Progenitor cell of endocrine pancreas (in vitro differentiated cells): ENCODE measurements at regions not wholly inside any gene's neighbourhood (a gene's known extent, or its start where the extent isn't known, plus 50 kb on each side); places are given as distances from the start of the nearest gene placed in this dataset.

ENCODE experiments used
- DNase-seq: peaks from one replicate; pipeline ENCODE4 v3.0.0; 2021; ENCODE audit warnings: low spot score; ENCODE audit not compliant: unreplicated experiment
- H3K27ac Mint-ChIP-seq: 2 replicates; pipeline ENCODE4 v1.8.0; 2021; ENCODE audit warnings: mild to moderate bottlenecking, moderate library complexity, mixed read lengths
- H3K27me3 Mint-ChIP-seq: 2 replicates; pipeline ENCODE4 v1.8.0; 2021; ENCODE audit warnings: mixed read lengths
- H3K36me3 Mint-ChIP-seq: 2 replicates; pipeline ENCODE4 v1.8.0; 2022; ENCODE audit warnings: mixed read lengths; ENCODE audit not compliant: insufficient read depth
- H3K4me1 Mint-ChIP-seq: 2 replicates; pipeline ENCODE4 v1.8.0; 2021; ENCODE audit warnings: low read depth, mixed read lengths
- H3K4me3 Mint-ChIP-seq: 2 replicates; pipeline ENCODE4 v1.8.0; 2021; ENCODE audit warnings: low read depth, mild to moderate bottlenecking, moderate library complexity, mixed read lengths
- H3K9me3 Mint-ChIP-seq: 2 replicates; pipeline ENCODE4 v1.8.0; 2021; ENCODE audit warnings: low read depth, mixed read lengths
- CTCF ChIP-seq: fragments of 200-600 bp; sonication (generic); IDR thresholded peaks from one replicate; pipeline ENCODE4 v1.5.0; 2021; ENCODE audit warnings: antibody characterized with exemption, mild to moderate bottlenecking; ENCODE audit not compliant: unreplicated experiment

DNA sequence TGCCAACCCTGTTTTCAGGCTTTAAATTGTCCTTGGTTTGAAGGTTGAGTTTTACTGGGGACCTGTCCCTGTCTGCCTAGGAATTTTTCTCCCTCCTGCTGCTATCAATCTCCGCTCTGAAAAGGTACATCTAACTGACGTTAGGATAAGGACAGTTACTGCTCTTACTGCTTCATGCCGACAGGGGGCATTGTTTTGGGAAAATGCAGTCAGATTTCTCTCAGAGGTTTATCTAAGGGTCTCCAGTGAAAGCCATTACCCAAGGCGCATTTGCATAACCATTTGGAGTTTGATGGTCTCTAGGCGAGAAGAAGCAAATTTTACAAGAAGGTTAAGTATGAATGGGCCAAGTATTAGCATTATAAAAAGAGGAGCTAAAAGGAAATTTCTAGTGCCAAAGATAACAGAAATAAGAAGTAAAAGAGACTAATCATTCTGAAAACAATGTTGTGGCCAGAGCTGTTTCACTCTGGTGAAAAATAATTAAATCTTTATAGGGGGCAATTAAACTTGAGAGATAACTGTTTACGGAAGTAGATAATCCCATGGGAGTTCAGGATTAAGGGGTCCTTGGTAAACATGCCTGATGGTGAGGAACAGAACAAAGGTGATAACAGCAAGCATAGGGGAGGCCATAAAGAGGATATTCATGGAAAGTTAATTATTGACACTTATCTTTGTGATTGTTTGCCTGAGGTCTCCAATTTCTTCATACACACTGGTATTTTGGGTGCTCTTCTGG is 605.0 kb downstream of the MTRR start:
- peaks cover 8% of the 10 kb centered on the region for H3K4me1 Mint-ChIP-seq
- no peak overlapping the region for H3K27ac Mint-ChIP-seq
- peaks cover 11% of the 10 kb centered on the region for H3K36me3 Mint-ChIP-seq
- TF ChIP-seq CTCF: peak; percentile 30
- peaks cover 20% of the 10 kb centered on the region for H3K9me3 Mint-ChIP-seq
- no peaks in the 10 kb centered on the region for H3K27me3 Mint-ChIP-seq
- no peak overlapping the region for H3K4me3 Mint-ChIP-seq
- DNase-seq: no peak

DNA sequence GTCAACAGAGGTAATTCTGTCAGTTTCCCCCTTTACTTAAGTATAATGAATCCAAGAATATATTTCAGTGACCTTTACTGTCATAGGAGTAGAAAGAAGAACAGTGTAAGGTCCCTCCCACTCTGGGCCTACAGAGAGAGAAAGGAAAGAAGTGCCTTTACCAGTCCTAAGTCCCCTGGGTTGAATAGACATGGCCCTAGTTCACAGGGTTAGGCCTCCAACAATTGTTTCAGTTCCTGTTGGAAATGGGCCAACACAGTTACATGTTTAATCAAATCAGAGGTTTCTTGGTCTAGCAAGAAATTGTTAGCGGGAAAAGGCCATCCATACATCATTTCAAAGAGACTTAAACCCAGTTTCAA is 605.6 kb downstream of the MTRR start:
- H3K36me3 Mint-ChIP-seq: peaks cover 10% of the 10 kb centered on the region
- peaks cover 20% of the 10 kb centered on the region for H3K9me3 Mint-ChIP-seq
- DNase-seq: no peak
- peaks cover 8% of the 10 kb centered on the region for H3K4me1 Mint-ChIP-seq
- H3K27me3 Mint-ChIP-seq: no peaks in the 10 kb centered on the region
- no peak for TF ChIP-seq CTCF
- no peak overlapping the region for H3K4me3 Mint-ChIP-seq
- H3K27ac Mint-ChIP-seq: no peak overlapping the region

- H3K27me3 Mint-ChIP-seq: no peaks in the 10 kb centered on the region
- H3K36me3 Mint-ChIP-seq: no peaks in the 10 kb centered on the region
- no peak overlapping the region for H3K27ac Mint-ChIP-seq
Observed at GRCh38 chr5:8478326-8478725, 609.4 kb downstream of the MTRR start.

DNA sequence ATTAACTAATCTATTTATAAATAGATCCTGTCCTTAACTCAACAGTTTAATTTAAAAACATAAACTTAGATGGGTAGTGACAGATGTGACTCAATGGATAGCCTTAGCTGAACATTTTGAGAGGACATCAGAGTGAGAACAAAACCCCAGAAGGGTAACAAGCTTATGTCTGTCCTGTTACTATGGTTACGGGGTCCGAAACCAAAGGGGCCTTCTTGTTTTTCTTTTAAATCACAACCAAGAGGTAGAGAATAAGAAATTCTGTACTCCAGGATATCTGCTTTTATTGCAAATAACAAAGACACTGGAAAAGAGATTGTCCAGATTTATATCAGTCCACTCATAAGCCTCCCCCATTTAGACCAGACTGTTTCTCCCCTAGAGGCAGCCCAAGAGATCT is 612.1 kb downstream of the MTRR start:
- no peaks in the 10 kb centered on the region for H3K4me1 Mint-ChIP-seq
- H3K9me3 Mint-ChIP-seq: peaks cover 3% of the 10 kb centered on the region

More at GRCh38 chr5:8478326-8478725, 609.4 kb downstream of the MTRR start:
- no peak overlapping the region for H3K4me3 Mint-ChIP-seq
- no peak for TF ChIP-seq CTCF
- H3K4me1 Mint-ChIP-seq: peaks cover 8% of the 10 kb centered on the region
- peaks cover 3% of the 10 kb centered on the region for H3K9me3 Mint-ChIP-seq
- no peak for DNase-seq

GRCh38 chr5:8491254-8491653 is 622.3 kb downstream of the MTRR start:
- H3K9me3 Mint-ChIP-seq: peaks cover 21% of the 10 kb centered on the region
- H3K4me3 Mint-ChIP-seq: no peak overlapping the region
- no peak overlapping the region for H3K27ac Mint-ChIP-seq
- no peak for TF ChIP-seq CTCF
- H3K36me3 Mint-ChIP-seq: peaks cover 5% of the 10 kb centered on the region
- H3K27me3 Mint-ChIP-seq: no peaks in the 10 kb centered on the region
- no peak for DNase-seq
- peaks cover 4% of the 10 kb centered on the region for H3K4me1 Mint-ChIP-seq

More for the DNA sequence above, 612.1 kb downstream of the MTRR start:
- H3K4me3 Mint-ChIP-seq: no peak overlapping the region
- H3K36me3 Mint-ChIP-seq: no peaks in the 10 kb centered on the region
- no peak for DNase-seq
- no peaks in the 10 kb centered on the region for H3K27me3 Mint-ChIP-seq
- TF ChIP-seq CTCF: no peak
- H3K27ac Mint-ChIP-seq: no peak overlapping the region
